ENCODE measurements at regions not wholly inside any gene's neighbourhood (a gene's known extent, or its start where the extent isn't known, plus 50 kb on each side); places are given as distances from the start of the nearest gene placed in this dataset.

DNA sequence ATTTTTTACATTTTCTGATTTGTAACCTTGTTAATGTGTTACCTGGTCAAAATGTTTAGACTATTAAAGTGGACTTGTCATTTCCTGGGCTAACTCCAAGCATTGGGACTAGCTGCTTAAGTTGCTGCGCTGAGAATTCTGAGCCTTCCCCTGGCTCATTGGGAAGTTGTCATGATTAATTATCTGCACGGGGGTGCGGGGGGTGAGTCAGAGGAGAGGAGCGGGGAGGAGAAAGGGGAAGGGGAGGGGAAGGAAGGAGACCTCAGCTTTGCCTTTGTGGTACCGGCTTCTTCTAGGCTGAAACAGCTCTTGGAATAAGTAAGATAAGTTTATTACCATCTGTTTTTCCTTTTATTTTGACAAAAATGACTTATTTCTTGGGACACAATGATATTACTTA lies 52.9 kb upstream of the APCDD1 start:
- TF ChIP-seq CEBPB (IDR thresholded peaks at IDR 0.05) (no peak), CREB1 (IDR thresholded peaks at IDR 0.05; ENCODE audit: low read depth) (no peak), NFIC (IDR thresholded peaks at IDR 0.05) (no peak), FOXM1 (IDR thresholded peaks at IDR 0.05; ENCODE audit: borderline replicate concordance, low read depth) (no peak), TAF1 (IDR thresholded peaks at IDR 0.05; ENCODE audit: low read depth) (no peak), YY1 (IDR thresholded peaks at IDR 0.05; ENCODE audit: low read depth) (no peak), EGR1 (IDR thresholded peaks at IDR 0.05) (no peak), ZBTB7A (IDR thresholded peaks at IDR 0.05; ENCODE audit: low read depth) (no peak), TCF12 (IDR thresholded peaks at IDR 0.05; ENCODE audit: low read depth) (no peak), TEAD4 (IDR thresholded peaks at IDR 0.05) (no peak), EP300 (IDR thresholded peaks at IDR 0.05; ENCODE audit: borderline replicate concordance) (no peak), RAD21 (IDR thresholded peaks at IDR 0.05; ENCODE audit: low read depth) (no peak)
- TF ChIP-seq, protein P1, sequence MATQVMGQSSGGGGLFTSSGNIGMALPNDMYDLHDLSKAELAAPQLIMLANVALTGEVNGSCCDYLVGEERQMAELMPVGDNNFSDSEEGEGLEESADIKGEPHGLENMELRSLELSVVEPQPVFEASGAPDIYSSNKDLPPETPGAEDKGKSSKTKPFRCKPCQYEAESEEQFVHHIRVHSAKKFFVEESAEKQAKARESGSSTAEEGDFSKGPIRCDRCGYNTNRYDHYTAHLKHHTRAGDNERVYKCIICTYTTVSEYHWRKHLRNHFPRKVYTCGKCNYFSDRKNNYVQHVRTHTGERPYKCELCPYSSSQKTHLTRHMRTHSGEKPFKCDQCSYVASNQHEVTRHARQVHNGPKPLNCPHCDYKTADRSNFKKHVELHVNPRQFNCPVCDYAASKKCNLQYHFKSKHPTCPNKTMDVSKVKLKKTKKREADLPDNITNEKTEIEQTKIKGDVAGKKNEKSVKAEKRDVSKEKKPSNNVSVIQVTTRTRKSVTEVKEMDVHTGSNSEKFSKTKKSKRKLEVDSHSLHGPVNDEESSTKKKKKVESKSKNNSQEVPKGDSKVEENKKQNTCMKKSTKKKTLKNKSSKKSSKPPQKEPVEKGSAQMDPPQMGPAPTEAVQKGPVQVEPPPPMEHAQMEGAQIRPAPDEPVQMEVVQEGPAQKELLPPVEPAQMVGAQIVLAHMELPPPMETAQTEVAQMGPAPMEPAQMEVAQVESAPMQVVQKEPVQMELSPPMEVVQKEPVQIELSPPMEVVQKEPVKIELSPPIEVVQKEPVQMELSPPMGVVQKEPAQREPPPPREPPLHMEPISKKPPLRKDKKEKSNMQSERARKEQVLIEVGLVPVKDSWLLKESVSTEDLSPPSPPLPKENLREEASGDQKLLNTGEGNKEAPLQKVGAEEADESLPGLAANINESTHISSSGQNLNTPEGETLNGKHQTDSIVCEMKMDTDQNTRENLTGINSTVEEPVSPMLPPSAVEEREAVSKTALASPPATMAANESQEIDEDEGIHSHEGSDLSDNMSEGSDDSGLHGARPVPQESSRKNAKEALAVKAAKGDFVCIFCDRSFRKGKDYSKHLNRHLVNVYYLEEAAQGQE (IDR thresholded peaks at IDR 0.05; ENCODE audit: low read depth) = no peak
- TF ChIP-seq, protein P2, sequence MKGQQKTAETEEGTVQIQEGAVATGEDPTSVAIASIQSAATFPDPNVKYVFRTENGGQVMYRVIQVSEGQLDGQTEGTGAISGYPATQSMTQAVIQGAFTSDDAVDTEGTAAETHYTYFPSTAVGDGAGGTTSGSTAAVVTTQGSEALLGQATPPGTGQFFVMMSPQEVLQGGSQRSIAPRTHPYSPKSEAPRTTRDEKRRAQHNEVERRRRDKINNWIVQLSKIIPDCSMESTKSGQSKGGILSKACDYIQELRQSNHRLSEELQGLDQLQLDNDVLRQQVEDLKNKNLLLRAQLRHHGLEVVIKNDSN (IDR thresholded peaks at IDR 0.05) = no peak
- TF ChIP-seq, protein P3, sequence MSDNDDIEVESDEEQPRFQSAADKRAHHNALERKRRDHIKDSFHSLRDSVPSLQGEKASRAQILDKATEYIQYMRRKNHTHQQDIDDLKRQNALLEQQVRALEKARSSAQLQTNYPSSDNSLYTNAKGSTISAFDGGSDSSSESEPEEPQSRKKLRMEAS (IDR thresholded peaks at IDR 0.05) = no peak

DNA sequence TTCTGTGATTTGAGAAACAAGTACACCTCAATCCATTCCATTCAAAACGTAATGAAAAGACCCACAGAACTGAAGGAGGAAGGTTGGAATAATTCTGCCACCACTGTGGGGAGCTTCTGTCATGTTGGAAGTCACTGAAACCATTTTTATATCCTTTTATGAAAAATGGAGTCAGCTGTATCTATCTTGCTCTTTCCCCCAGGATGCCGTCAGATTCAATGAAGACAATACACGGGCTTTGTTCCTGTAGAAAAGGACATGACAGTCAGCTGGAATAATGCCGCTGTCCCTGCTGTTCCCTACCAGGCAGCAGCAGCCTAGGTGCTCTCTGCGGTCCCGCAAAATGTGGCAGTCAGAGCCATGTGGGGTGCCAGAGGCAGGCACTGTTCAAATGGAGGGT lies 52.5 kb upstream of the APCDD1 start:
- TF ChIP-seq, protein P2 (IDR thresholded peaks at IDR 0.05) = no peak
- TF ChIP-seq YY1 (IDR thresholded peaks at IDR 0.05; ENCODE audit: low read depth) (no peak), RAD21 (IDR thresholded peaks at IDR 0.05; ENCODE audit: low read depth) (no peak), CREB1 (IDR thresholded peaks at IDR 0.05; ENCODE audit: low read depth) (no peak), TEAD4 (IDR thresholded peaks at IDR 0.05) (no peak), EP300 (IDR thresholded peaks at IDR 0.05; ENCODE audit: borderline replicate concordance) (no peak), CEBPB (IDR thresholded peaks at IDR 0.05) (no peak), EGR1 (IDR thresholded peaks at IDR 0.05) (no peak)
- TF ChIP-seq, protein P3 (IDR thresholded peaks at IDR 0.05) = no peak
- TF ChIP-seq, protein P1 (IDR thresholded peaks at IDR 0.05; ENCODE audit: low read depth) = no peak

DNA sequence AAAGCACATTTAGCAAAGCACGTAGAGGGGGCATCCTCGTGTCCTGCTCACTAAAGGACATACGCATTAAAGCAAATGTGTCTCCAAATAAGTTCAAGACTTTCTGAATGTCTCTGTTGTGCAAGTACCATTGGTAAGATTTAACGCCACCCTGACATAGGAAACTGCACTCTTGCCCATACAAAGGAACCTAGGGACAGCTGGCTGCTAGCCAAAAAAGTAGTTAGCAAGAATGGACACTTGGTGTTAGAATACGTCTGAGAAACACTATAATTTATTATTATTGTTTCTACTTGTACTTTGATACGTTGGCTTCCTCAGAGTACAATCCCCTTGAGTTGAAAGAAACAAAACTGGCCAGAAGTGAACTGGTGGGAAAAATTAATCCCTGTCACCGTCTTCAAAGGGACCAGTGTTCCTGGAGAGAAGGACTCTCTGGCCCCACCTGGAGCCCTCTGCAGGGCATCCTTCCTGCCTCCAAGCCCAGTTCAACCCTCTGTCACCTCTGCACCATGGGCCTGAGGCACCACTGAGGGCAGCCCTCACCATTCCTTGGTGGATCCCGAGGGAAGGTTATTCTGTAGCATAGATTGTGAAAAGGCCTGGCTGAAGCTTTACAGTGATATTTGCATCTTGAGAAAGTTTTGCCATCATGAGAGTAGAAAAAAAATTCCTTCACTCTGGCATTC lies 51.4 kb upstream of the APCDD1 start:
- TF ChIP-seq RAD21 (IDR thresholded peaks at IDR 0.05; ENCODE audit: low read depth) (no peak), TCF12 (IDR thresholded peaks at IDR 0.05; ENCODE audit: low read depth) (no peak)

DNA sequence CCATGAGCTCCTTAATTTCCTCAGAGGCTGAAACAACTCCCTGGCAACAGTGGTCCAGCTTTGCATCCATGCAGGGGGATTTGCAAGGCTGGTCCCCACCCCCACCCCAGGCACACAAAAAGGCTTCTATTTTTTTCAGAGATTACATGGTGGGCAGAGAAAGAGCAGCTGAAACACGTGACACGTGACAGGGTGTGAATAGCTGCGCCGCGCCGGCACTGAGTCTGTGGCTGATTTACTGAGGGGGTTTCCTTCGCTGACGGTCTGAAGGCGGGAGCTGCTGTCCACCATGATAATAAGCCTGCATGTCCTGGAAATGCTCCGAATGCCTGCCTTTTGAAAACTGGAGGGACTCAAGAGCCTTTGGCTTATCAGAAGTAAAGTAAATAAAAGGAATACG lies 50.7 kb upstream of the APCDD1 start:
- TF ChIP-seq EP300 (IDR thresholded peaks at IDR 0.05; ENCODE audit: borderline replicate concordance) (no peak), TEAD4 (IDR thresholded peaks at IDR 0.05) (no peak), FOXM1 (IDR thresholded peaks at IDR 0.05; ENCODE audit: borderline replicate concordance, low read depth) (no peak), YY1 (IDR thresholded peaks at IDR 0.05; ENCODE audit: low read depth) (no peak), CREB1 (IDR thresholded peaks at IDR 0.05; ENCODE audit: low read depth) (no peak), RAD21 (IDR thresholded peaks at IDR 0.05; ENCODE audit: low read depth) (no peak), CEBPB (IDR thresholded peaks at IDR 0.05) (no peak), EGR1 (IDR thresholded peaks at IDR 0.05) (no peak)
- TF ChIP-seq, protein P3 (IDR thresholded peaks at IDR 0.05) = no peak
- TF ChIP-seq, protein P2 (IDR thresholded peaks at IDR 0.05) = no peak

DNA sequence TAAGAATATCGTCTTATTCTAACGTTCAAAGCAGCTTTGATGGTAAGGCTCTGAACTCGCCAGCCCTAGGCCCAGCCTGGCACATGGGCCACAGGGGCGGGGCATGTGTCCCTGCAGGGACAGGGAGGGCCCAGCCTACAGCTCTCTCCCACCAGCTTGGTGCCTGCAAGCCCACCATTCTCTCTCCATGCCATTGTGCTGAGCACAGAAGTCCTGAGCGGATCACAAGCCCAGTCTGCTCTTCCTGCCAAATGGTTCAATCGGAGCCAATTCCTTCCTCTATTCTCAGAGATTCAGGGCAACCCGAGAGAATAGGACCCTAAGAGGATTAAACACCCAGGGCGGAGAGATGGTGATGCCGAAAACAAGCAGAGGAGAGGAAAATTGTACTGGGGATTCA lies 50.3 kb upstream of the APCDD1 start:
- TF ChIP-seq, protein P1 (IDR thresholded peaks at IDR 0.05; ENCODE audit: low read depth) = no peak
- TF ChIP-seq ZBTB7A (IDR thresholded peaks at IDR 0.05; ENCODE audit: low read depth) (no peak), CREB1 (IDR thresholded peaks at IDR 0.05; ENCODE audit: low read depth) (no peak), RAD21 (IDR thresholded peaks at IDR 0.05; ENCODE audit: low read depth) (no peak), TAF1 (IDR thresholded peaks at IDR 0.05; ENCODE audit: low read depth) (no peak), EGR1 (IDR thresholded peaks at IDR 0.05) (no peak)
- TF ChIP-seq, protein P2 (IDR thresholded peaks at IDR 0.05) = no peak

Data from Ishikawa (cell line).